DMS53 (cell line): ENCODE measurements at regions not wholly inside any gene's neighbourhood (a gene's known extent, or its start where the extent isn't known, plus 50 kb on each side); places are given as distances from the start of the nearest gene placed in this dataset.
"Not testable (repeated sequence)": the region's sequence is repeated elsewhere in the genome, so short reads cannot be mapped to it uniquely, and the experiment has no call there.

Experiments
- DNase-seq: peaks from one replicate; lab custom pipeline; 2025; lab: John Stamatoyannopoulos, UW

GRCh38 chr13:84745051-84745551 lies 862.8 kb upstream of the SLITRK1 start:
- DNase-seq, result no peak

GRCh38 chr13:84744203-84744602 lies 861.9 kb upstream of the SLITRK1 start:
- no peak for DNase-seq

- no peak for DNase-seq
Observed at GRCh38 chr13:84741253-84741652, 859.0 kb upstream of the SLITRK1 start.

GRCh38 chr13:84739021-84739420 lies 856.7 kb upstream of the SLITRK1 start:
- no peak for DNase-seq

DNA sequence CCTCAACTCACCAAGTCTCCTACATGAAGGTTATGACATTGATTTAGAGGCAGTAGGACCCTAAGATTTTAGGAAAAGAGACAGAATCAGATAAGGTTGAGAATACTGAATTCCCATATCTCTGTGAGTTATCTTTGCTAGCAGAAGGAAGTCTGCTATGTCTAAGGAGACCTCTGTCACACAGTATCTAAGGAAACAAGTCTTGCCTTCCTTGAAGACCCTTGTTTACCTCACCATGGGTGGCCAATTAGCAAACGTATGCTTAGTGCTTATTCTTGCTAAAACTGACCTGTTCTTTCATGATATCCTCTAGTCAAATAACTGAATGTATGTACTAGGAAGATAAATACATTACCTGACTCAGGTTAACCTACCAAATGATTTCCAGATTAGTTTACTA lies 855.4 kb upstream of the SLITRK1 start:
- DNase-seq, result no peak

DNA sequence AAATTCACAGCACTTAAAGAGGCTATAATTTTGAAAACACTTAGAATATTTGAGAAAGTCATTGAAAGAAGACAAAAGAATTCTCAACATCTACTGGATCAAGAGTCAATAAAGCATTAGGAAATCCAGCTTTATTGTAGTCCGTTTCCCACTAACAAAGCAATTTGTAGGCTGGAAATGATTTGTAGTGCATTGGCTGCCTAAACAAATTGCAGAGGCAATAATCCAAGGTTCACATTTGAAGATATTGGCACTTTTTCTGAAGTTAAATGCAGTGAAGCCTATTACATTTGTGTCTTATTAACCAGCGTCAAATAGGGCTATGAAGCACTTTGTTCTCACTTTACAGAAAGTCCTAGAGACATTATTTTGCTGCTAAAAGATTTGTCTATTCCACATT lies 848.1 kb upstream of the SLITRK1 start:
- no peak for DNase-seq

DNA sequence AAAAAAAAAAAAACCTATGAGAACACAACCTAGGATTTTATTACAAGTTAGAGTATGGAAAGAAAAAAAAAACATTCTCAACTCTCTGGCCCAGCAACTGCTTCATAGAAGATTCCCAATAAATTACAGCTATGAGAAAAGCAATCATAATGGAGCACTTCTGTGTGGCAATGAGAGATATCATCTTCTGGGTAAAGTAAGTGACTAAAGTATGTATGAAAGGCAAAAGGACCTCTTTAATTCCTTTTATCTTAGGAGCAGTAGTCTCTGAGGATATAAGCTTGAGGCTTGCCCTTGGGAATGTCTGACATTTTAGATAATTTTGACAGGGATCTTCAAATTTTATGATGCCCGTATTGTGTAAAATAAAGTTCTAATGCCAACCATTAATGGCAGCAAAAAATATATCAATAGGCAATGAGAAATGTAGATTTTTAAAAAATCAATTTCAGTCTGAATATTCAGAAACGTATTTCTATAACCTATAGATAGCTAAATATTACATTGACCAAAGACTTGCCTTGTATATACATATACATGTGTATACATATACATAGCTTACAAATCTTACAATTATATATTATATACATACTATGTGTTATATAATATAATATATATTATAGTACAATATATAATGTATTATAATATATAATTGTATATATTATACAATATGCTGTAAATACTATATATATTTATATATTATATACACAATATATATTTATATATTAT lies 823.9 kb upstream of the SLITRK1 start:
- DNase-seq, result no peak

DNA sequence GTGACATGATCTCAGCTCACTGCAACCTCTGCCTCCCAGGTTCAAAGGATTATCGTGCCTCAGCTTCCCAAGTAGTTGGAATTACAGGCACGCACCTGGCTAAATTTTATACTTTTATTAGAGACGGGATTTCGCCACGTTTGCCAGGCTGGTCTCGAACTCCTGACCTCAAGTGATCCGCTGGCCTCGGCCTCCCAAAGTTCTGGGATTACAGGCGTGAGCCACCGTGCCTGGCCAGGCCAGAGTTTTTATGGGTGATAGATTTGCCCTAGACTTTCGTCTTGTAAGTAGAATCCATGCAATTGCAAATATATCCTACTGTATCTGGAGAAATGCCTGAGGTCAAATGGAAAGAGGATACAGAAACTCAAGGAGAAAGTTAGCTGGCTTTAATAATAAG lies 819.9 kb upstream of the SLITRK1 start:
- no peak for DNase-seq

- DNase-seq, result not testable (repeated sequence)
Observed at GRCh38 chr13:84697591-84697990, 815.3 kb upstream of the SLITRK1 start.

GRCh38 chr13:84686973-84687372 lies 804.7 kb upstream of the SLITRK1 start:
- DNase-seq, result peak; percentile 30

DNA sequence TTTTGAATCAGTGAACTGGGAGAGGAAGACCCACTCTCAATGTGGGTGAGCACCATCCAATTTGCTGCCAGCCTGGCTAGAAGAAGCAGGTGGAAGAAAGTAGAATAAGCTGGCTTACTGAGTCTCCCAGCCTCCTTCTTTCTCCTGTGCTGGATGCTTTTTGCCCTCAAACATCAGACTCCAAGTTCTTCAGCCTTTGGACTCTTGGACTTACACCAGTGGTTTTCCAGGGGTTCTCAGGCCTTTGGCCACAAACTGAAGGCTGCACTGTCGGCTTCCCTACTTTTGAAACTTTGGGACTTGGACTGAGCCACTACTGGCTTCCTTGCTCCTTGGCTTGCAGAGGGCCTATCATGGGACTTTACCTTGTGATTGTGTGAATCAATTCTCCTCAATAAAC lies 804.2 kb upstream of the SLITRK1 start:
- no peak for DNase-seq

DNA sequence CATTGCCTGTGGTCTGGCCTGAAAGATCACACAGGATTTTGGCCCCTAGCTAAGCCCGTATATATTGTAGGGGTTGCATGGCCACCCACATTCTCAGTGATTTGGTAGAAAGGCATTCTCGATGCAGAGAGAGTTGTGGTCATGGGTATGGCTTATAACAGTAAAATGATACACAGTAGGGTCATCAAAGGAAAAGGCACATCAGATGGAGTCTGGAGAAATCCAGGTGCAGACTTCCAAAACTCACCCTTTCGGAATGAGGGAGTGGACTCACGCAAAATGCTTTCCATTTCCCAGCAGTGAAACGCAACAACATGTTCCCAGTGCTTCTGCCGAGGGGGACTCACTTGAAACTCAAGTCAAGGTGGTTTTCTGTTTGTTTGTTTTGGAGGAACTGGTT lies 802.5 kb upstream of the SLITRK1 start:
- DNase-seq, result no peak

GRCh38 chr13:84684048-84684662 lies 801.9 kb upstream of the SLITRK1 start:
- DNase-seq, result no peak

DNA sequence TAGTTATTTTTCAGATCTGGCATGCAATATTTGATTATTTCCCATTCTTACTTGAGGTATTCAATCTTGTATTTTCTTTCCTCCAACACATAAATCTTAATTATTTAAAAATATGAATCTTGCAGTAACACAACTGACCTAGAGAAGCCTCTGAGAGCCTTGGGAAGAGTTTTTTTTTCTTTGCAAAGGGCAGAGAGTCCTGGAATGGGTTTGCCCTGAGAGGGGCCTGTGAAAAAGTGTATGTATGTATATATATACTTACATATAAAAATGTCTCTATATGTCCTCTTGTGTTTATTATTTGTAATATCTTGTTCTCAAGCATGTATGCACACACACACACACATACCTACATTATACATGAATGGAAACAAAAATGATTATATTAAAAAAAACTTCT lies 801.2 kb upstream of the SLITRK1 start:
- DNase-seq, result no peak

DNA sequence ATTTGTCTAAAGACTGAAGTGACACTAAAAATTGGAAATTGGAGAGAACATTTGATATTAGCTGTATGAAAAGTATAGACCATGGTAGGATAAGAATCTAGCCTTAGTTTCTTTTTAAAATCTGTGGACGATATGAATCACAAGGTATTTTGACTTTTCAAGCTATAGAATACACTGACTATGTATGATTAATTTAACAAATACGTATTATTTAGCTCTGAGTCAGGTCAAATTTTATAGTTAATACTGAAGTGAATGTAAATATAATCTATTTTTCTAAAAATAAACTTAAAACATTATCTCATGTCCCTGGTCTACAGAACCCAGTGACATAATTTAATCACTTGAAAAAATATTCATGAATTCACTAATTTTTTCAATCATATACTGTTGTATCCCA lies 795.6 kb upstream of the SLITRK1 start:
- no peak for DNase-seq

DNA sequence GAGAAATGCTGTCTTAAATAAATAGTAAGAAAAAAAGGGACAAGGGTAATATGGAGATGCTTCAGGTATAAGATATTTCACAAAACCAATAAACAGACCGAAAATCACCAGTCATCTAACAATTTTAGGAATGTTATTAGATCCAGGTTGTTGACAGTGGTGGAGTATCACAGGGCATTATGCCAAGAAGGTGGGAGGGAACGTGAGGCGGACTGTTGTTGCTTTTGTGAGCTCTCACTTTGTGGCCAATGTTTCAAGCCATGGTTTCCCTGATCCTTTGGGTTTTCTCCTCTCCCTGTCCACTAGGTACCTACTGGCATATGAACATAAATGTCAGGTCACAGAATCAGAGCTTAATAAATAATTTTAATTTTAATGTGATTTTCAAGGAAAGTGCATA lies 790.3 kb upstream of the SLITRK1 start:
- DNase-seq, result no peak

GRCh38 chr13:84670245-84670644 lies 788.0 kb upstream of the SLITRK1 start:
- no peak for DNase-seq

GRCh38 chr13:84668637-84669036 lies 786.4 kb upstream of the SLITRK1 start:
- no peak for DNase-seq

DNA sequence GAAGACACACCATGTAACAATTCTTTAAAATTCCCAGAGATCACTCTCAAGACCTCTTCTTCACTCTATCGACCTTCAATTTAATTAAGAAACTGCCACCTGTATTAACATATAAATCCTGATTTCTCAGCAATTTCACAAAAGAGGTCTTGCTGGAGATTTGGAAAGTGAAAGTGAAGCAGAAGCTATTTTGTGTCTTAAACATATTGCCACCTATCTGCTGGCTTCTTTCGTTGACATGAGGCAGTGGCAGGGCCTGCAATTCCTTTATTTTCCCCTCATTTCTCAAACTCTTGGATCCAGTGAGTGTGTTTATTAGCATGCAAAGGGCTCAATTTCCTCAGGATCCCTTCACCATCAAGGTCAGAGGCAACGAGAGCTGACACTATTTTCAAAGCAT lies 780.2 kb upstream of the SLITRK1 start:
- no peak for DNase-seq

DNA sequence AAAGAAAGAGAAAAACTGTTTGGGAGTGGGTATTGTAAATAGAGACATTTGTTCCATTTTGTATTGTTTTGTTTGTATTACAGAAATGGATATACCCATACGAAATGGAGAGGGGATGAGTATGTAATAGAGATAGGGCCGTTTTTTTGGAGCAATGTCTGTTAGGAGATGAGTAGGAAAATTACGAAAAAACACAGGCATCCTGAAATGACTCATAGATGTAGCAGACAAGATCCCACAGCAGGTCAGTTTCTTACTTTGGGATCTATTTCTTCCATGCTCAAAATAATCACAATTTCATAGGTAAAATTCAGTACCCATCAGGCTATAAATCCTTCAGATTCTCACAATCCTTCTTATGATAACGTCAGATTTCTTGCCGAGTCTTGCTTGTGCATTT lies 779.4 kb upstream of the SLITRK1 start:
- DNase-seq, result no peak

DNA sequence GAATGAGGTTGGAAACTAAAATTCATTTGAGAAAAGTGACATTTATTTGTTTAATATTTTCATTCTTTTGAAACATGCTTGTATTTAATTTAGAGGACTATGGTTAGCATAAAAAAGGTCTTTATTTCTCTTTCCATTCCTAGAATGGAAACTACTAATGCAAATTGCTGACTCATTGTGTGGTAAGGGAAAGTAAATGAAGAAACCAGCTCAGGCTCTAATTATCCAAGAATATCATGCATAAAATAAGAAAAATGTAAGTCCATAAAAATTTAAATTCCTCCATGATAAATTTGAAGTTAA lies 777.0 kb upstream of the SLITRK1 start:
- DNase-seq, result no peak

GRCh38 chr13:84658491-84659358 lies 776.5 kb upstream of the SLITRK1 start:
- no peak for DNase-seq

DNA sequence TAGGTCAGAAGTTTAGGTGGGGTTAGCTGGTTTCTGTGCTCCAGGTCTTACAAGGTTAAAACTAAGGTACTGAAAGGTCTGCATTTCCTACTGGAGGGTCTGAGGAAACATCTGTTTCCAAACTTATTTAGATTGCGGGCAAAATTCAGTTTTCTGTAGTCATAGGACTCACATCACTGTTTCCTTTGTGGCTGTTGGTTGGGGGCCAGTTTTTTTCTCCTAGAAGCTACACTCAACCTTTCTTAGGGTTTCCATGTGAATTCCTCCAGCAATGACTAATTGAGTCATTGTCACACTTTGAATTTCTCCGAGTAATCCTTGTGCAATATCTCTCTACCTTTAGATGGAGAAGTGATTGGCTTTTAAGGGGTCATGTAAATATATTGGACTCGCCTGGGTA lies 773.4 kb upstream of the SLITRK1 start:
- DNase-seq, result no peak
